ENCODE measurements at regions not wholly inside any gene's neighbourhood (a gene's known extent, or its start where the extent isn't known, plus 50 kb on each side); places are given as distances from the start of the nearest gene placed in this dataset.

- ATAC-seq (ENCODE audit: low FRiP score in 2 of 2) (no peak), DNase-seq (no peak)
- H3K27me3 ChIP-seq = no peaks in the 10 kb centered on the region
- TF ChIP-seq POLR2AphosphoS5 (IDR thresholded peaks at IDR 0.05) = no peak
- TF ChIP-seq CTCF (IDR thresholded peaks at IDR 0.05) = no peak
- TF ChIP-seq EP300 (IDR thresholded peaks at IDR 0.05) = no peak
- TF ChIP-seq POLR2A (IDR thresholded peaks at IDR 0.05) = no peak
- H3K27ac ChIP-seq = no peak overlapping the region
- no peaks in the 10 kb centered on the region for H3K36me3 ChIP-seq
- no peaks in the 10 kb centered on the region for H3K4me1 ChIP-seq
- WGBS, 2 donors = 43 to 58% methylated on average over 4 of the region's 4 CpGs
- no peaks in the 10 kb centered on the region for H3K9me3 ChIP-seq
- no peak overlapping the region for H3K4me3 ChIP-seq
Measured at GRCh38 chr18:37946324-37946723, 380.7 kb upstream of the CELF4 start.

- DNase-seq (no peak), ATAC-seq (ENCODE audit: low FRiP score in 2 of 2) (no peak)
- WGBS, 2 donors = 79 to 88% methylated on average over 3 of the region's 3 CpGs
- Histone ChIP-seq H3K27me3 (no peaks in the 10 kb centered on the region), H3K4me1 (no peaks in the 10 kb centered on the region), H3K36me3 (no peaks in the 10 kb centered on the region), H3K27ac (no peak overlapping the region), H3K4me3 (no peak overlapping the region), H3K9me3 (no peaks in the 10 kb centered on the region)
- TF ChIP-seq POLR2AphosphoS5 (IDR thresholded peaks at IDR 0.05) (no peak), POLR2A (IDR thresholded peaks at IDR 0.05) (no peak), EP300 (IDR thresholded peaks at IDR 0.05) (no peak), CTCF (IDR thresholded peaks at IDR 0.05) (no peak)
Measured at GRCh38 chr18:37944700-37945270, 379.2 kb upstream of the CELF4 start.

- Histone ChIP-seq H3K36me3 (no peaks in the 10 kb centered on the region), H3K4me1 (no peaks in the 10 kb centered on the region), H3K27me3 (no peaks in the 10 kb centered on the region), H3K27ac (no peak overlapping the region), H3K9me3 (no peaks in the 10 kb centered on the region), H3K4me3 (no peak overlapping the region)
- TF ChIP-seq EP300 (IDR thresholded peaks at IDR 0.05) (no peak), POLR2A (IDR thresholded peaks at IDR 0.05) (no peak), CTCF (IDR thresholded peaks at IDR 0.05) (no peak)
- 66 to 71% methylated on average over 6 of the region's 6 CpGs for WGBS, 2 donors
- DNase-seq (no peak), ATAC-seq (ENCODE audit: low FRiP score in 2 of 2) (no peak)
Measured at GRCh38 chr18:37937287-37937686, 371.7 kb upstream of the CELF4 start.

GRCh38 chr18:37935086-37935485 lies 369.5 kb upstream of the CELF4 start:
- H3K36me3 ChIP-seq = no peaks in the 10 kb centered on the region
- no peak for ATAC-seq (ENCODE audit: low FRiP score in 2 of 2)
- WGBS, 2 donors = 79 to 85% methylated on average over 2 of the region's 2 CpGs
- no peaks in the 10 kb centered on the region for H3K27me3 ChIP-seq
- H3K9me3 ChIP-seq = no peaks in the 10 kb centered on the region
- no peak overlapping the region for H3K27ac ChIP-seq
- TF ChIP-seq POLR2AphosphoS5 (IDR thresholded peaks at IDR 0.05) (no peak), CTCF (IDR thresholded peaks at IDR 0.05) (no peak), EP300 (IDR thresholded peaks at IDR 0.05) (no peak), POLR2A (IDR thresholded peaks at IDR 0.05) (no peak)
- no peaks in the 10 kb centered on the region for H3K4me1 ChIP-seq
- no peak for DNase-seq
- no peak overlapping the region for H3K4me3 ChIP-seq

GRCh38 chr18:37930640-37931039 lies 365.0 kb upstream of the CELF4 start:
- Histone ChIP-seq H3K27ac (no peak overlapping the region), H3K27me3 (no peaks in the 10 kb centered on the region), H3K4me1 (no peaks in the 10 kb centered on the region), H3K4me3 (no peak overlapping the region), H3K9me3 (no peaks in the 10 kb centered on the region), H3K36me3 (no peaks in the 10 kb centered on the region)
- no peak for ATAC-seq (ENCODE audit: low FRiP score in 2 of 2)
- DNase-seq = no peak
- TF ChIP-seq POLR2AphosphoS5 (IDR thresholded peaks at IDR 0.05) (no peak), POLR2A (IDR thresholded peaks at IDR 0.05) (no peak), EP300 (IDR thresholded peaks at IDR 0.05) (no peak), CTCF (IDR thresholded peaks at IDR 0.05) (no peak)
- 80 to 81% methylated on average over 4 of the region's 4 CpGs for WGBS, 2 donors
